Thyroid gland (tissue), 4 donors: ENCODE measurements at regions not wholly inside any gene's neighbourhood (a gene's known extent, or its start where the extent isn't known, plus 50 kb on each side); places are given as distances from the start of the nearest gene placed in this dataset.

ENCODE experiments used
- DNase-seq, 2 donors: peaks; one replicate each; pipeline ENCODE4 v3.0.0-alpha.2; 2019
- H3K27ac ChIP-seq, 3 donors: fragments of 200-600 bp; sonication (generic); 1 replicate in 2 of 3; 2 replicates in 1 of 3; pipeline ENCODE4 v1.5.1; 2016 to 2019; ENCODE audit warnings: mild to moderate bottlenecking in 1 of 3, moderate library complexity in 1 of 3
- H3K27me3 ChIP-seq: fragments of 200-600 bp; sonication (generic); one replicate; pipeline ENCODE4 v1.5.1; 2019
- H3K36me3 ChIP-seq, 2 donors: fragments of 200-600 bp; sonication (generic); one replicate each; pipeline ENCODE4 v1.5.1; 2016 to 2019
- H3K4me1 ChIP-seq, 2 donors: fragments of 200-600 bp; sonication (generic); one replicate each; pipeline ENCODE4 v1.5.1; 2017 to 2019
- H3K4me3 ChIP-seq, 3 donors: fragments of 200-600 bp; sonication (generic); replicated peaks in 1 of 3; 1 replicate in 2 of 3; 2 replicates in 1 of 3; pipeline ENCODE4 v1.5.1; 2016; ENCODE audit warnings: mild to moderate bottlenecking in 1 of 3
- H3K9me3 ChIP-seq: fragments of 200-600 bp; sonication (generic); one replicate; pipeline ENCODE4 v1.5.1; 2017
- CTCF ChIP-seq, 6 experiments: fragments of 200-600 bp in 3 of 6; fragments of 450-650 bp in 3 of 6; sonication (generic) in 3 of 6; IDR thresholded peaks; one replicate each; pipeline ENCODE4 v1.5.1; 2016 to 2019; ENCODE audit warnings: antibody characterized with exemption in 6 of 6, mild to moderate bottlenecking in 2 of 6, inconsistent platforms in 1 of 6, moderate library complexity in 1 of 6
- POLR2A ChIP-seq, 2 donors: fragments of 450-650 bp; IDR thresholded peaks; one replicate each; pipeline ENCODE4 v1.6.1; 2017; ENCODE audit warnings: antibody characterized with exemption in 2 of 2, mild to moderate bottlenecking in 2 of 2, moderate library complexity in 1 of 2
- WGBS, 2 donors: methylation state at CpG; one replicate each; pipeline ENCODE4 v1.1.5; 2017; 5-methylcytosine and 5-hydroxymethylcytosine counted together
- intact Hi-C: fragments of 100-400 bp; cut with DNase I; formaldehyde crosslinking; loops from one replicate; pipeline ENCODE4 v1.15.1; 2023

- no peak overlapping the region for H3K4me3 ChIP-seq
- H3K27ac ChIP-seq, result no peak overlapping the region
- TF ChIP-seq POLR2A (IDR thresholded peaks at IDR 0.05), result no peak
- no peak for TF ChIP-seq CTCF (IDR thresholded peaks at IDR 0.05)
- H3K4me1 ChIP-seq, result no peaks in the 10 kb centered on the region
- H3K36me3 ChIP-seq, result no peaks in the 10 kb centered on the region
- H3K27me3 ChIP-seq, result no peaks in the 10 kb centered on the region
- no peaks in the 10 kb centered on the region for H3K9me3 ChIP-seq
- DNase-seq, result no peak
- intact Hi-C loops, result no loop called here
These were observed 236.6 kb upstream of the MMADHC start for GRCh38 chr2:149824136-149824535.

- intact Hi-C loops, result no loop called here
- Histone ChIP-seq H3K27me3 (no peaks in the 10 kb centered on the region), H3K4me1 (no peaks in the 10 kb centered on the region), H3K4me3 (no peak overlapping the region), H3K9me3 (no peaks in the 10 kb centered on the region), H3K36me3 (no peaks in the 10 kb centered on the region), H3K27ac (no peak overlapping the region)
- 76 to 78% methylated on average over 3 of the region's 3 CpGs for WGBS, 2 donors
- no peak for TF ChIP-seq POLR2A (IDR thresholded peaks at IDR 0.05)
- TF ChIP-seq CTCF (IDR thresholded peaks at IDR 0.05), result no peak
- no peak for DNase-seq
These were observed 231.9 kb upstream of the MMADHC start for GRCh38 chr2:149819356-149819957.

GRCh38 chr2:149816756-149817551 is 229.4 kb upstream of the MMADHC start:
- no peak overlapping the region for H3K4me3 ChIP-seq
- no peaks in the 10 kb centered on the region for H3K4me1 ChIP-seq
- 95 to 96% methylated on average over 1 of the region's 1 CpG for WGBS, 2 donors
- no peaks in the 10 kb centered on the region for H3K36me3 ChIP-seq
- no peaks in the 10 kb centered on the region for H3K27me3 ChIP-seq
- no peaks in the 10 kb centered on the region for H3K9me3 ChIP-seq
- TF ChIP-seq POLR2A (IDR thresholded peaks at IDR 0.05), result no peak
- no peak for TF ChIP-seq CTCF (IDR thresholded peaks at IDR 0.05)
- intact Hi-C loops, result no loop called here
- no peak overlapping the region for H3K27ac ChIP-seq
- no peak for DNase-seq

GRCh38 chr2:149815941-149816340 is 228.4 kb upstream of the MMADHC start:
- intact Hi-C loops, result no loop called here
- Histone ChIP-seq H3K27me3 (no peaks in the 10 kb centered on the region), H3K9me3 (no peaks in the 10 kb centered on the region), H3K4me3 (no peak overlapping the region), H3K36me3 (no peaks in the 10 kb centered on the region), H3K4me1 (no peaks in the 10 kb centered on the region), H3K27ac (no peak overlapping the region)
- 91 to 94% methylated on average over 1 of the region's 1 CpG for WGBS, 2 donors
- TF ChIP-seq CTCF (IDR thresholded peaks at IDR 0.05) (no peak), POLR2A (IDR thresholded peaks at IDR 0.05) (no peak)
- DNase-seq, result no peak

GRCh38 chr2:149814901-149815300 is 227.3 kb upstream of the MMADHC start:
- WGBS, 2 donors, result 56 to 76% methylated on average over 3 of the region's 3 CpGs
- intact Hi-C loops, result no loop called here
- Histone ChIP-seq H3K9me3 (no peaks in the 10 kb centered on the region), H3K4me3 (no peak overlapping the region), H3K36me3 (no peaks in the 10 kb centered on the region), H3K27ac (no peak overlapping the region), H3K4me1 (no peaks in the 10 kb centered on the region), H3K27me3 (no peaks in the 10 kb centered on the region)
- DNase-seq, result no peak
- TF ChIP-seq CTCF (IDR thresholded peaks at IDR 0.05) (no peak), POLR2A (IDR thresholded peaks at IDR 0.05) (no peak)
